ENCODE measurements at regions not wholly inside any gene's neighbourhood (a gene's known extent, or its start where the extent isn't known, plus 50 kb on each side); places are given as distances from the start of the nearest gene placed in this dataset.

GRCh38 chr2:42930025-42930581 lies 137.7 kb upstream of the HAAO start:
- Histone ChIP-seq H3K4me3 (replicated peaks in 1 of 2; ENCODE audit: low read depth in 1 of 2, low read length in 2 of 2) (no peak overlapping the region), H2AFZ (ENCODE audit: low read depth, low read length, poor library complexity, severe bottlenecking) (no peak overlapping the region), H3K9ac (ENCODE audit: low read length) (no peak overlapping the region), H3K27me3 (ENCODE audit: insufficient read depth, low read length) (no peaks in the 10 kb centered on the region), H3K9me3 (ENCODE audit: control insufficient read depth in 1 of 2, insufficient read depth in 1 of 2, low read depth in 1 of 2, low read length in 2 of 2) (no peaks in the 10 kb centered on the region), H3K36me3 (ENCODE audit: control insufficient read depth in 1 of 2, insufficient read depth in 2 of 2, low read length in 2 of 2) (no peaks in the 10 kb centered on the region), H3K27ac (ENCODE audit: low read depth, low read length) (no peak overlapping the region), H3K4me1 (ENCODE audit: control insufficient read depth in 1 of 2, insufficient read depth in 2 of 2, low read length in 2 of 2) (peaks cover 0 to 7% of the 10 kb centered on the region in 2 experiments; a peak in 2 of 4 replicates), H3K79me2 (ENCODE audit: insufficient read depth, low read length) (no peaks in the 10 kb centered on the region), H4K20me1 (ENCODE audit: insufficient read depth) (no peaks in the 10 kb centered on the region), H3K9me2 (ENCODE audit: insufficient read depth) (no peaks in the 10 kb centered on the region), H3K4me2 (ENCODE audit: low read length) (no peak overlapping the region)
- DNase-seq (ENCODE audit: low read depth, low spot score) (no peak), ATAC-seq (no peak)
- intact Hi-C loops (cut with micrococcal nuclease): no loop called here
- no peak for TF ChIP-seq EZH2 (IDR thresholded peaks at IDR 0.05)
- no peak for TF ChIP-seq SP1 (IDR thresholded peaks at IDR 0.05; ENCODE audit: low read depth)
- no peak for TF ChIP-seq SIN3A (IDR thresholded peaks at IDR 0.05; ENCODE audit: low read depth)
- TF ChIP-seq EGR1 (IDR thresholded peaks at IDR 0.05; ENCODE audit: low read depth): no peak
- no peak for TF ChIP-seq CEBPB (IDR thresholded peaks at IDR 0.05; ENCODE audit: low read depth)
- TF ChIP-seq CTCF (IDR thresholded peaks at IDR 0.05 in 2 of 3, conservative IDR thresholded peaks at IDR 0.05 in 1 of 3; ENCODE audit: borderline replicate concordance in 1 of 3, insufficient read depth in 1 of 3, low read depth in 2 of 3, low read length in 2 of 3): no peak
- no peak for TF ChIP-seq FOSL1 (IDR thresholded peaks at IDR 0.05; ENCODE audit: low read depth)
- no peak for TF ChIP-seq JUND (IDR thresholded peaks at IDR 0.05)
- ChIA-PET POLR2A (no interaction called here), CTCF (interaction anchor here (1.3 kb wide), 1 partner anchor 70 kb away, joined by 3 read pairs; no protein-coding TSS in a partner anchor), RAD21 (ENCODE audit: low non-redundant PET in 1 of 2, low total read pairs in 2 of 2, uncharacterized antibody in 2 of 2, unreplicated experiment in 2 of 2) (no interaction called here)
- BruUV-seq (replicated peaks): no TSS peak

GRCh38 chr2:42929546-42930024 lies 137.2 kb upstream of the HAAO start:
- no peak overlapping the region for H3K4me2 ChIP-seq (ENCODE audit: low read length)
- H3K9ac ChIP-seq (ENCODE audit: low read length): no peak overlapping the region
- peaks cover under 1 to 12% of the 10 kb centered on the region in 2 experiments; a peak in 3 of 4 replicates for H3K4me1 ChIP-seq (ENCODE audit: control insufficient read depth in 1 of 2, insufficient read depth in 2 of 2, low read length in 2 of 2)
- ATAC-seq (no peak), DNase-seq (ENCODE audit: low read depth, low spot score) (no peak)
- no TSS peak for BruUV-seq (replicated peaks)
- H3K4me3 ChIP-seq (replicated peaks in 1 of 2; ENCODE audit: low read depth in 1 of 2, low read length in 2 of 2): no peak overlapping the region
- no peaks in the 10 kb centered on the region for H3K9me2 ChIP-seq (ENCODE audit: insufficient read depth)
- RAD21 ChIA-PET (ENCODE audit: low non-redundant PET in 1 of 2, low total read pairs in 2 of 2, uncharacterized antibody in 2 of 2, unreplicated experiment in 2 of 2): interaction anchor here in 1 of 2 experiments (0.6 kb wide), 1 partner anchor 75 kb away, joined by 4 read pairs; no protein-coding TSS in a partner anchor
- intact Hi-C loops (cut with micrococcal nuclease): no loop called here
- H4K20me1 ChIP-seq (ENCODE audit: insufficient read depth): no peaks in the 10 kb centered on the region
- CTCF ChIA-PET: interaction anchor here (0.7 to 1.3 kb wide), 4 partner anchors 12 to 70 kb away, joined by 3 to 4 read pairs (median 3); no protein-coding TSS in a partner anchor
- no peaks in the 10 kb centered on the region for H3K36me3 ChIP-seq (ENCODE audit: control insufficient read depth in 1 of 2, insufficient read depth in 2 of 2, low read length in 2 of 2)
- no peaks in the 10 kb centered on the region for H3K79me2 ChIP-seq (ENCODE audit: insufficient read depth, low read length)
- H3K27ac ChIP-seq (ENCODE audit: low read depth, low read length): no peak overlapping the region
- POLR2A ChIA-PET: no interaction called here
- no peaks in the 10 kb centered on the region for H3K27me3 ChIP-seq (ENCODE audit: insufficient read depth, low read length)
- H3K9me3 ChIP-seq (ENCODE audit: control insufficient read depth in 1 of 2, insufficient read depth in 1 of 2, low read depth in 1 of 2, low read length in 2 of 2): no peaks in the 10 kb centered on the region
- TF ChIP-seq TCF7L2 (IDR thresholded peaks at IDR 0.05; ENCODE audit: borderline replicate concordance, extremely low read depth, insufficient read depth, insufficient read length): no peak
- no peak for TF ChIP-seq YY1 (IDR thresholded peaks at IDR 0.05; ENCODE audit: extremely low read depth, insufficient replicate concordance, low read depth, low read length)
- TF ChIP-seq SP1 (IDR thresholded peaks at IDR 0.05; ENCODE audit: low read depth): no peak
- TF ChIP-seq, protein P1, sequence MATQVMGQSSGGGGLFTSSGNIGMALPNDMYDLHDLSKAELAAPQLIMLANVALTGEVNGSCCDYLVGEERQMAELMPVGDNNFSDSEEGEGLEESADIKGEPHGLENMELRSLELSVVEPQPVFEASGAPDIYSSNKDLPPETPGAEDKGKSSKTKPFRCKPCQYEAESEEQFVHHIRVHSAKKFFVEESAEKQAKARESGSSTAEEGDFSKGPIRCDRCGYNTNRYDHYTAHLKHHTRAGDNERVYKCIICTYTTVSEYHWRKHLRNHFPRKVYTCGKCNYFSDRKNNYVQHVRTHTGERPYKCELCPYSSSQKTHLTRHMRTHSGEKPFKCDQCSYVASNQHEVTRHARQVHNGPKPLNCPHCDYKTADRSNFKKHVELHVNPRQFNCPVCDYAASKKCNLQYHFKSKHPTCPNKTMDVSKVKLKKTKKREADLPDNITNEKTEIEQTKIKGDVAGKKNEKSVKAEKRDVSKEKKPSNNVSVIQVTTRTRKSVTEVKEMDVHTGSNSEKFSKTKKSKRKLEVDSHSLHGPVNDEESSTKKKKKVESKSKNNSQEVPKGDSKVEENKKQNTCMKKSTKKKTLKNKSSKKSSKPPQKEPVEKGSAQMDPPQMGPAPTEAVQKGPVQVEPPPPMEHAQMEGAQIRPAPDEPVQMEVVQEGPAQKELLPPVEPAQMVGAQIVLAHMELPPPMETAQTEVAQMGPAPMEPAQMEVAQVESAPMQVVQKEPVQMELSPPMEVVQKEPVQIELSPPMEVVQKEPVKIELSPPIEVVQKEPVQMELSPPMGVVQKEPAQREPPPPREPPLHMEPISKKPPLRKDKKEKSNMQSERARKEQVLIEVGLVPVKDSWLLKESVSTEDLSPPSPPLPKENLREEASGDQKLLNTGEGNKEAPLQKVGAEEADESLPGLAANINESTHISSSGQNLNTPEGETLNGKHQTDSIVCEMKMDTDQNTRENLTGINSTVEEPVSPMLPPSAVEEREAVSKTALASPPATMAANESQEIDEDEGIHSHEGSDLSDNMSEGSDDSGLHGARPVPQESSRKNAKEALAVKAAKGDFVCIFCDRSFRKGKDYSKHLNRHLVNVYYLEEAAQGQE (IDR thresholded peaks at IDR 0.05; ENCODE audit: low read depth): no peak
- no peak for TF ChIP-seq CEBPB (IDR thresholded peaks at IDR 0.05; ENCODE audit: low read depth)
- no peak for TF ChIP-seq POLR2A (IDR thresholded peaks at IDR 0.05; ENCODE audit: borderline replicate concordance, extremely low read depth, insufficient read depth, insufficient read length)
- no peak overlapping the region for H2AFZ ChIP-seq (ENCODE audit: low read depth, low read length, poor library complexity, severe bottlenecking)
